ENCODE measurements at regions not wholly inside any gene's neighbourhood (a gene's known extent, or its start where the extent isn't known, plus 50 kb on each side); places are given as distances from the start of the nearest gene placed in this dataset.

GRCh38 chr7:67683628-67684027, 687.0 kb downstream of the TYW1 start:
- no peak for DNase-seq (ENCODE audit: low spot score)

- no peak for DNase-seq (ENCODE audit: low spot score)
Observed at GRCh38 chr7:67690700-67691099, 694.1 kb downstream of the TYW1 start.

DNA sequence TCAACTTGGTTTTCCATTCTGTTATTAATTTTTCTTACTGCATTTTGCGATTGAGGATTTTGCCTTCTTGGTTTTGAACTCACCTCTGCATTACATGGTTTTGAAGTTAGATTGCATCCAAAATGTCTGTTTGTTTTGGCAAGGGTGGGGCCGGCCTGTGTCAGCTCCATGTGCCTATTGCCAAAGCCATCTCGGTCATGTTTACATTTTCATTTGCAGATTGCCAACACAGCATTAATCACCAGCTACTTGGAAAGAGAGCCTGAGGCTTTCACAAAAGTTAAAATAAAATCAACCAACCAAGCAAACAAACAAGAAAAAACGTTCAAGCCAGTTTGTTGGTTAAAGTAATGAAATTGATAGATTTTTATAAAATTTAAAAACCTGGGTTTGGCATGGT, 695.8 kb downstream of the TYW1 start:
- no peak for DNase-seq (ENCODE audit: low spot score)

GRCh38 chr7:67696124-67696523, 699.5 kb downstream of the TYW1 start:
- DNase-seq (ENCODE audit: low spot score) = no peak

DNA sequence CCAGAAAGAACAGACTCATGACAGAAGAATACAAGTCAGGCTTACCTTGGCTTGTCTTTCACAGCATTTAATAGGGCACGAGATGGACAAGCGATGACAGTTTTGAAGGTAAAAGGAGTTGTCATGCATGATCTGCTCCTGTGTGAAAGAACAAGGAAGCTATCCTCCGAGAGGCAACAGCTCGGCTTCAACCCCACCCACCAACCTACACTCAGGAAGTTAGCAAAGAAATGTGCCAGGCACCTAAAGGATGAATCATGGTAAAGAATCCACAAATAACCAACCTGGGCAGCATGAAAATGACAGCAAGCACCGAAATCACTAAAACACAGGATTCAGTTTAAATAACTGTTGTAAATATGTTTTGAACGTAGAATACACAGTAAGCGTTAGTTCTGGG, 700.2 kb downstream of the TYW1 start:
- DNase-seq (ENCODE audit: low spot score) = no peak

DNA sequence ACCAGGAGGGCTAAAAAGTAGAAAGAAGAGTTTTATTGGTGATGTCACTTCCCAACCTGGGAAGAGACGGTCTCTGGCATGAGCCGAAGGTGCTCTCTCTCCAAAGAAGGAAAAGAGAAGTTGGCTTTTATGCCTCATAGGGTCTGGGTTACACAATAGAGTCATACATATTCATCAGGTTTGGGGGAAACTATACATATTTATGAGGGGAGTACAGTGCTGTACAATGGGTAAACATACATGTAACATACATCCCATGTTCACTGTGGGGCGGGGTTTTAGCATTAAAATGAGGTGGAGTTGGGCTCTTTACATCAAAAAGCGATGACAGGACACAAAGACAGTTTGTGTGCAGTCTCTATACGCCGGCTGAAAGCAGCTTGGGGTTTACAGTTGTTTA, 701.7 kb downstream of the TYW1 start:
- no peak for DNase-seq (ENCODE audit: low spot score)

DNA sequence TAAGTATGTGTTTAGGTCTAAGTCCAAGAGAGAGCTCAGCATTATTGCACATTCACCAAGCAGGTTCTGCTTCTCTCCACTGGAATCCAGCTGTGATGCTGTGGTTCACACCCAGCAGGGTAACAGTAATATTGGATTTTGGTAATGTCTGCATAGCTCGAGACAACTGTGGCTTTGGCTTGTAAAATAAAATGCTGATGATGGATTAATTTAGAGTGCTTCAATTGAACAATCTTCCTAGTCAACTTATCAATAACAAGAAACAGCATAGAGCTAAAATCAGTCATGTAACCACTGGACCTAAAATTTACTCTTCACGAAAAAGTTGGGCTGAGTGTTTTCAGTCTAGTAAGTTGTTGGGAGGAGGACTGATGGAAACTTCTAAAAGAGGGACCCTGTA, 709.2 kb downstream of the TYW1 start:
- DNase-seq (ENCODE audit: low spot score) = no peak

GRCh38 chr7:67711706-67712105, 715.1 kb downstream of the TYW1 start:
- DNase-seq (ENCODE audit: low spot score) = no peak

DNA sequence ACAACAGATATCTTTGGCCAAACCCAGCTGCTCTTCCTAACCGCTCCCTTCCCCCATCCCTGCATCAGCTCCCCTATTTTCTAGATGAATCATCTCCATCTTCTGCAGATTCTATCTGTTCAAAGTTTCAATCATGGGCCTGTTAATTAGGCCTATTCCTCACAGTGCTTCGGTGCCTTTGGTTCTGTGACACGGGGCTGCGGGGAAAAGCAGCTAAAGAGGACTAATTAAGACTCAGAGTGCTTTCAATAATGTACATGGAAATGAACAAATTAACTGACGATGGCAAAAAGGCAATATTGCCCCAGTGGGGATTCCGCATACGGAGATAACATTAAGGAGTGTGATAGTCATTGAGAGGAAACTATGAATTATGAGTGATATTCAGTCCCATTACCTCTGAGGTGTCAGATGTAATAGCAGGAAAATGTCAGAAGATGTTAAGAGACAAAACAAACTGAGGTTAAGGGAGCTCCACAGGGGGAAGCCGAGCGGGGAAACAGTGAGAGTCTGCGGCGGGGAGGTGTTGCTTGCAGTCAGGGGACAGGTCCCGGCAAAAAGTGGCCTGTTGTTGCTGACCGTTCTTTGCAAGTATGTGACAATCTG, 716.9 kb downstream of the TYW1 start:
- no peak for DNase-seq (ENCODE audit: low spot score)

- no peak for DNase-seq (ENCODE audit: low spot score)
Observed at GRCh38 chr7:67716729-67717128, 720.1 kb downstream of the TYW1 start.

DNA sequence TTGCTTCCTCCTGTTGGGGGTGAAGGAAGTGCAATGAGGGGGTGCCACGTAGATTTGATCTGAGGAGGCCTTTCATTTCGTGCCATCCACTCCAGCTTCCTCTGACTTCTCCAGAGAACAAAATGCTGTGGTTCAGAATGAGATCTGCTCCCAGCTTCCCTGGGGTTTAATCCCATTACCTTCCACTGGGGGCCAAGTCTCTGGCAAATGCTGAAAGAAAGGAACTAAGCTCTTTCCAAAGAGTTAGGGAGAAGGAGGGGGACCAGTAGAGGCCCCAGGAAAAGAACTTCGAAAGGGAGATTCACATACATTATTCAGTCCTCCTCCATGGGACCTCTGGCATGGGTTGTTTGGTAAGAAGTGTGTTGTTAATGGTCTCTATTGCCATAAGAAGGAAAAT, 727.0 kb downstream of the TYW1 start:
- no peak for DNase-seq (ENCODE audit: low spot score)

DNA sequence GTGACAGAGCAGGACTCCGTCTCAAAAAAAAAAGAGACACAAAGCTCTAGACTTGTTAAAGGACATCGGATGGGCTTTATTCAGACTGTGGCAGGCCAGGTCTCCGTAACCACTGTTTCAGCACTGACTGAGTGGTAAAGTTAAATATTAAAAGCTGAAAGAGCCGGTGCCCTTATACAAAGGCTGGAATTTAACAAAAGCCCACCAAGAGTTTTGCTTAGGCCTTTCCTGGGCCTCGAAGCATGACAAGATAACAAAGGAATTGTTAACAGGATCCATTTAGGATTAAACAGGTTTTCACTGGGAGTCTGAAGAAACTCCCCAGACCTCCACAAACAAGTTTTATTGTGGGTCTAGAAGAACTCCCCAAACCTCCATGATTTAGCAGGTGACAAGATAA, 727.8 kb downstream of the TYW1 start:
- DNase-seq (ENCODE audit: low spot score) = no peak

- DNase-seq (ENCODE audit: low spot score) = no peak
Observed at GRCh38 chr7:67724955-67725354, 728.3 kb downstream of the TYW1 start.

DNA sequence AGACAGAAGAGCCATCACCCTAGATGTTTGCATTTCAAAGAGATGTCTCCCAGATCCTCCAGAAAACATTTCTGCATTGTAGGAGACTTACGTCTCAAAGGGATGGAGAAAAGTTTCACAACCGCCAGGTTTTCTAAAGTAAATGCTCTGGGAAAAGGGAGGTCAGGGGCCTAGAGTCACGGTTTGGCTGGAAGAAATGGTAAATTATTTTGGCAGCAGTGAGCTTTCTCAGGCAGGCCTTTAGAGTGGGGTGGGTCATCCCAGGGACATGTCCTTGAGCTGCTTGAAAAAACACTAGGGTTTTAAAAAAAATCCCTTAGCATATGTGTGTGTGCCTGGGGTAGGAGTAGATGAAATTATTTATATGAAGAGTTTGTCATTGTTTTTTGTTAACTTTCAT, 728.8 kb downstream of the TYW1 start:
- DNase-seq (ENCODE audit: low spot score) = no peak

DNA sequence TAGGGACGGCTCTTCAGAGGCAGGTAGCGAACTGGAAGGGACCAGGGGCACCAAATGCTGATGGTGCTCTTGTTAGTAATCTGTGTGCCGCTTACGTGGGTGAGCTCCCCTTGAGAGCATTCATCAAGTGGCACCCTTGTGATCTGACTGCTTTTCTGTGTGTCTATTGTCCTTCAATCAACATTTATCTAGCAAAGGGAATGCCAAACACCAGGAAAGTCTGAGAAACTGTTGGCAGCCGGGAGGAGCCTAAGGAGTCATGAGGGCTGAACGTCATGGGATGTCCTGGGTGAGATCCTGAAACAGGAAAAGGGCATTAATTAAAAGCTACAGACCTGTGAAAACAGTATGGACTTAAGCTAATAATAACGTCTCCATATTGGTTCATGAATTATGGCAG, 733.1 kb downstream of the TYW1 start:
- DNase-seq (ENCODE audit: low spot score) = no peak

DNA sequence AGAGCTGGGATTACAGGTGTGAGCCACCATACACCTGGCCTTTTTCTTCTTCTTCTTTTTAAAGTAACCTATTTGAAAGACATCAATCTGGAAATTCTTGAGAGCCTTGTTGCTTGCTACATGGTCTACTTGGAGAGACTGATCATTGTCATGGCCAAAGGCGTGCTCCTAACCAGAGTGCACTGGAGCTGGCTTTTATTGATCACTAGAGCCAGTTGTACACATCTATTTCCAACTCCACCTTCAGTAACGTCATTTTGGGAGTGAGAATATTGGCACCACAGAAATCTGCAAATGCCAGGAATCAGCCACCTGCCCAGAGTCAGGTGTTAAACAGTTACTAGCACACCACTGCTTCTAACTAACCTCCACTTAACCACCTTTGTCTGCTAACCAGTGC, 735.1 kb downstream of the TYW1 start:
- DNase-seq (ENCODE audit: low spot score) = no peak

- no peak for DNase-seq (ENCODE audit: low spot score)
Observed at GRCh38 chr7:67732898-67733297, 736.3 kb downstream of the TYW1 start.

DNA sequence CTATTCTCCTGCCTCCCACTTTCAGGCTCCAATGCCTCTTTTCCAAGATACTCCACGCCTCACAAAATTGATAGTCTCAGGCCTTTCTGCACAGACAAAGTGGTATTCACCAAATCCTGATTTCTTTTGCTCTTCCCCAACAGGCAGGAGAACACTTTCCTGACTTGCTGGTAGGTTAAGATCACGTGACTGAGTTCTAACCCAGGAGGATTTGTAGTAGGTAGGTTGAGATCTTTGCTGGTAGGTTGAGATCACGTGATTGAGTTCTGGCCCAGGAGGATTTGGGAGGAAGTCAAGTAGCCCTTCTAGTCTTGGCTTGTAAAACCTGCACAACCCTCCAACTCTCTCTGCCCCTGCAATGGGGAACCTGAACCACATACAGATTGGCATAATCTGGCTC, 741.5 kb downstream of the TYW1 start:
- DNase-seq (ENCODE audit: low spot score) = no peak

DNA sequence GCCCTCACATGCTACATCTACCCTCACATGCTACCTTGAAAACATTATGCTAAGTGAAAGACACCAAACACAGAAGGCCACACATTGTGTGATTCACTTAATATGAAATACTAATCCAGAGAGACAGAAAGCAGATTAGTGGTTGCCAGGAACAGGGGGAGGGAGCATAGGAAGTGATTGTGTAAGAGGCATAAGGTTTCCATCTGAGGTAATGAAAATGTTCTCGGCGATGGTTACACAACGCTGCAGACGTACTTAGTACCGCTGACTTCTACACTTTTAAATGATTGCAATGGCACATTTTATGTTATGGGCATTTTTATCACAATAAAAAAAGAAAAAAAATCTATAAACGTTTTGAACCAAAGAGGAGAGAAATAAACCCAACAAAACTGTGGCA, 742.3 kb downstream of the TYW1 start:
- no peak for DNase-seq (ENCODE audit: low spot score)

DNA sequence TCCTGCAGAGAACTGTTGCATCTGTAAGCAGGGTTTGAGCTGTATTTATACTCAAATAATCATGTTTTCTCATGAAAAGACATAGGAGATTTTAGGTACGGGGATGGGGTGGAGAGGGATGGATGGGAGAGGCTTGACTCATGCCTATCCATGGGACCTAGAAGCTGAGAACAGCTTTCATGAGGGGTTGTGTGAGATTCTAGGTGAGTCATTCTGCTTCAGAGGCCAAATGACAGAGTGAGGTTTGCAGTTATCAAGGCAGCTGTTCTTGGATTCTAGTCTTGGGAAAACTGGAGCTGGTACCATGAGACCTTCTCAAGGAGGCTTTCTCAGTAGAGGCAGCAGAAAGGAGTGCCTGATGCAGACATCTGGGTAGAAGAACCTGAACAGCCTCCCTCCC, 746.9 kb downstream of the TYW1 start:
- DNase-seq (ENCODE audit: low spot score) = no peak

DNA sequence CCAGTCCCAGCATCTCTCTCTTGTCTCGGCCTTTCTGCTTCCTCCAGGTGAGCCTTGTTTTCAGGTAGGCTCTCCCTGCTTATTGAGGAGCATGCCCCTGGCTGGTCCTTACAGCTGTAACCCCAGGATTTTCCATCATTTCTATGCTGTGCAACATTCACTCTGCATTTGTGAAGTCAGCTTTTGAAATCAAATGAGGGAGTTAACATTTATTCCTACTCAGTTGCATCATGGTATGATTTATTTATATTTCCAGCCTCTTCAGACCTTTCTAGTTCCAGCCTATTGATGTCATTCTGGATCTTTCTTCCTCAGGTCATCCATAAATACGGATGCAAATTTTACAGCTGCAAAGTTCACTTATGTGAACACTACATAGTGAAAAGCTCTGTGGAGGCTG, 755.6 kb downstream of the TYW1 start:
- DNase-seq (ENCODE audit: low spot score) = no peak

- DNase-seq (ENCODE audit: low spot score) = no peak
Observed at GRCh38 chr7:67753891-67754290, 757.3 kb downstream of the TYW1 start.

DNA sequence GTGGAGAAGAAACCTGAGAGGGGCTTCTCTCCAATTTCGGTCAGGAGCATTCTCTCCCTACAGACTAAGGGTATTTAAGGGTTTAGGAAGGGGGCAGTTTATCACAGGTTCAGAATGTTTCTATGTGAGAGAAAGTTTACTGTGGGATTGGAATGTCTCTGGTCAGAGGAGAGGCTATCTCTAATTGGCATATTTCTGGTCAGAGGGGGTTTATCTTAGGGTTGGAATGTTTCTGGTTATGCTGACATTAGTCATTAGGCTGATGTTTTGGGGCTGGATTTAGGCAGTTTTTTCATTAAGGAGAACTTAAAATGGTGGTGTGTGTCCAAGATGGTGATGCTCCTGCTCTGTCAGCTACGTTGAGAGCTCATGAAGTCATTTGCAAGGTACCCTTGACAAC, 758.0 kb downstream of the TYW1 start:
- DNase-seq (ENCODE audit: low spot score) = no peak

- DNase-seq (ENCODE audit: low spot score) = no peak
Observed at GRCh38 chr7:67758551-67758950, 761.9 kb downstream of the TYW1 start.

- DNase-seq (ENCODE audit: low spot score) = no peak
Observed at GRCh38 chr7:67760971-67761370, 764.3 kb downstream of the TYW1 start.

Data from CD4-positive, alpha-beta T cell treated with Interleukin-2 at 100 ng/mL for 4 hours (primary cell).